DND-41 (cell line): ENCODE measurements at regions not wholly inside any gene's neighbourhood (a gene's known extent, or its start where the extent isn't known, plus 50 kb on each side); places are given as distances from the start of the nearest gene placed in this dataset.

ENCODE experiments used
- EZH2 ChIP-seq: IDR thresholded peaks from 3 replicates; pipeline ENCODE4 v1.6.1; 2012; ENCODE audit warnings: borderline replicate concordance, low read depth, mild to moderate bottlenecking, moderate library complexity, low read length, inconsistent platforms; ENCODE audit not compliant: severe bottlenecking
- TF ChIP-seq, protein P1 (sequence below): IDR thresholded peaks from 2 replicates; pipeline ENCODE4 v1.5.1; 2012; ENCODE audit warnings: borderline replicate concordance, low read length, moderate library complexity, mild to moderate bottlenecking; ENCODE audit not compliant: poor library complexity, severe bottlenecking; ENCODE audit errors: extremely low read depth

DNA sequence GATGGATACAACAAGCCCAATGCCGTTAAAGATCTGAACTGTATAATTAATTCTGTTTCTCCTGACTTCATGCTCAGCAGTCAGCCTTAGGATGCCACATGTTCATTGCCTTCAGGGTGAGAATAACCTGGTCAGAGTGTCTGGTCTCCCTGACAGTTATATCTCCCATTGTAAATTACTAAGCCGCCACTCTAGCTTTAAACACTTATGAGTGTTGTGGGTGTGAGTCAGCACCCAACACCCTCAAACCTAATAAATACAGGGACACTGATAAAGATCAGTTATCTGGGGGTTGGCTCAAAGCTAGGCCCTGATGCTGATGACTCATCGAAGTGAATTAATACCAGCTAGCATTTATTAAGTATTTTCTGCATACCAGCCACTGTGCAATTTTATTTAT lies 64.9 kb upstream of the DYNLT3 start:
- TF ChIP-seq, protein P1, sequence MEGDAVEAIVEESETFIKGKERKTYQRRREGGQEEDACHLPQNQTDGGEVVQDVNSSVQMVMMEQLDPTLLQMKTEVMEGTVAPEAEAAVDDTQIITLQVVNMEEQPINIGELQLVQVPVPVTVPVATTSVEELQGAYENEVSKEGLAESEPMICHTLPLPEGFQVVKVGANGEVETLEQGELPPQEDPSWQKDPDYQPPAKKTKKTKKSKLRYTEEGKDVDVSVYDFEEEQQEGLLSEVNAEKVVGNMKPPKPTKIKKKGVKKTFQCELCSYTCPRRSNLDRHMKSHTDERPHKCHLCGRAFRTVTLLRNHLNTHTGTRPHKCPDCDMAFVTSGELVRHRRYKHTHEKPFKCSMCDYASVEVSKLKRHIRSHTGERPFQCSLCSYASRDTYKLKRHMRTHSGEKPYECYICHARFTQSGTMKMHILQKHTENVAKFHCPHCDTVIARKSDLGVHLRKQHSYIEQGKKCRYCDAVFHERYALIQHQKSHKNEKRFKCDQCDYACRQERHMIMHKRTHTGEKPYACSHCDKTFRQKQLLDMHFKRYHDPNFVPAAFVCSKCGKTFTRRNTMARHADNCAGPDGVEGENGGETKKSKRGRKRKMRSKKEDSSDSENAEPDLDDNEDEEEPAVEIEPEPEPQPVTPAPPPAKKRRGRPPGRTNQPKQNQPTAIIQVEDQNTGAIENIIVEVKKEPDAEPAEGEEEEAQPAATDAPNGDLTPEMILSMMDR, result no peak
- no peak for TF ChIP-seq EZH2
